H7 (cell line): ENCODE measurements at regions not wholly inside any gene's neighbourhood (a gene's known extent, or its start where the extent isn't known, plus 50 kb on each side); places are given as distances from the start of the nearest gene placed in this dataset.
"Not testable (repeated sequence)": the region's sequence is repeated elsewhere in the genome, so short reads cannot be mapped to it uniquely, and the experiment has no call there.

Experiments
- DNase-seq: peaks from one replicate; pipeline ENCODE4 v3.0.0; 2012
- H3K27me3 ChIP-seq: 2 replicates; pipeline ENCODE4 v1.6.0; 2011; ENCODE audit warnings: mild to moderate bottlenecking, low read length; ENCODE audit not compliant: control insufficient read depth, insufficient read depth
- H3K36me3 ChIP-seq: replicated peaks from 2 replicates; pipeline ENCODE4 v1.5.1; 2011; ENCODE audit warnings: low read length; ENCODE audit not compliant: control insufficient read depth, insufficient read depth
- H3K4me3 ChIP-seq: 2 replicates; pipeline ENCODE4 v1.5.1; 2011; ENCODE audit warnings: low read depth, mild to moderate bottlenecking, control low read depth, low read length, moderate library complexity; ENCODE audit not compliant: insufficient read depth

- H3K36me3 ChIP-seq, result no peaks in the 10 kb centered on the region
- H3K4me3 ChIP-seq, result no peak overlapping the region
- no peak for DNase-seq
- H3K27me3 ChIP-seq, result no peaks in the 10 kb centered on the region
Observed at GRCh38 chr13:65240773-65241172, 1989.4 kb downstream of the PCDH9 start.

GRCh38 chr13:65236841-65237418 lies 1993.2 kb downstream of the PCDH9 start:
- no peak for DNase-seq
- no peaks in the 10 kb centered on the region for H3K27me3 ChIP-seq

GRCh38 chr13:65217471-65217995 lies 2012.6 kb downstream of the PCDH9 start:
- DNase-seq, result no peak
- Histone ChIP-seq H3K4me3 (no peak overlapping the region), H3K36me3 (no peaks in the 10 kb centered on the region)

More at GRCh38 chr13:65236841-65237418, 1993.2 kb downstream of the PCDH9 start:
- no peaks in the 10 kb centered on the region for H3K36me3 ChIP-seq
- no peak overlapping the region for H3K4me3 ChIP-seq

GRCh38 chr13:65202845-65203244 lies 2027.3 kb downstream of the PCDH9 start:
- DNase-seq, H3K36me3 ChIP-seq, H3K27me3 ChIP-seq, H3K4me3 ChIP-seq: not testable (repeated sequence)

More at GRCh38 chr13:65217471-65217995, 2012.6 kb downstream of the PCDH9 start:
- H3K27me3 ChIP-seq, result no peaks in the 10 kb centered on the region

GRCh38 chr13:65188721-65189120 lies 2041.4 kb downstream of the PCDH9 start:
- Histone ChIP-seq H3K27me3 (no peaks in the 10 kb centered on the region), H3K4me3 (no peak overlapping the region), H3K36me3 (no peaks in the 10 kb centered on the region)
- DNase-seq, result no peak

- no peak overlapping the region for H3K4me3 ChIP-seq
- no peaks in the 10 kb centered on the region for H3K36me3 ChIP-seq
- no peak for DNase-seq
- H3K27me3 ChIP-seq, result no peaks in the 10 kb centered on the region
Observed at GRCh38 chr13:65168026-65168425, 2062.1 kb downstream of the PCDH9 start.

GRCh38 chr13:65166675-65167074 lies 2063.5 kb downstream of the PCDH9 start:
- no peak for DNase-seq
- H3K27me3 ChIP-seq, result no peaks in the 10 kb centered on the region
- H3K4me3 ChIP-seq, result no peak overlapping the region
- no peaks in the 10 kb centered on the region for H3K36me3 ChIP-seq

- Histone ChIP-seq H3K27me3 (no peaks in the 10 kb centered on the region), H3K36me3 (no peaks in the 10 kb centered on the region), H3K4me3 (no peak overlapping the region)
- no peak for DNase-seq
Observed at GRCh38 chr13:65159803-65160202, 2070.3 kb downstream of the PCDH9 start.

GRCh38 chr13:65155861-65156260 lies 2074.3 kb downstream of the PCDH9 start:
- H3K4me3 ChIP-seq, result no peak overlapping the region
- no peaks in the 10 kb centered on the region for H3K27me3 ChIP-seq
- no peak for DNase-seq
- H3K36me3 ChIP-seq, result no peaks in the 10 kb centered on the region

- no peaks in the 10 kb centered on the region for H3K27me3 ChIP-seq
- no peak for DNase-seq
- no peaks in the 10 kb centered on the region for H3K36me3 ChIP-seq
- no peak overlapping the region for H3K4me3 ChIP-seq
Observed at GRCh38 chr13:65154661-65155447, 2075.3 kb downstream of the PCDH9 start.

GRCh38 chr13:65149687-65150086 lies 2080.4 kb downstream of the PCDH9 start:
- Histone ChIP-seq H3K27me3 (no peaks in the 10 kb centered on the region), H3K4me3 (no peak overlapping the region), H3K36me3 (no peaks in the 10 kb centered on the region)
- no peak for DNase-seq

GRCh38 chr13:65143920-65144319 lies 2086.2 kb downstream of the PCDH9 start:
- Histone ChIP-seq H3K4me3 (no peak overlapping the region), H3K27me3 (no peaks in the 10 kb centered on the region), H3K36me3 (no peaks in the 10 kb centered on the region)
- no peak for DNase-seq

GRCh38 chr13:65133094-65133493 lies 2097.0 kb downstream of the PCDH9 start:
- H3K4me3 ChIP-seq, result no peak overlapping the region
- DNase-seq, result no peak
- no peaks in the 10 kb centered on the region for H3K27me3 ChIP-seq
- no peaks in the 10 kb centered on the region for H3K36me3 ChIP-seq

- DNase-seq, result no peak
- H3K36me3 ChIP-seq, result no peaks in the 10 kb centered on the region
Observed at GRCh38 chr13:65125236-65125635, 2104.9 kb downstream of the PCDH9 start.

GRCh38 chr13:65112531-65112941 lies 2117.6 kb downstream of the PCDH9 start:
- Histone ChIP-seq H3K36me3 (no peaks in the 10 kb centered on the region), H3K4me3 (no peak overlapping the region), H3K27me3 (no peaks in the 10 kb centered on the region)
- no peak for DNase-seq

More at GRCh38 chr13:65125236-65125635, 2104.9 kb downstream of the PCDH9 start:
- Histone ChIP-seq H3K4me3 (no peak overlapping the region), H3K27me3 (no peaks in the 10 kb centered on the region)
